ENCODE measurements at regions not wholly inside any gene's neighbourhood (a gene's known extent, or its start where the extent isn't known, plus 50 kb on each side); places are given as distances from the start of the nearest gene placed in this dataset.
A peak's percentile ranks its signal among the peaks of the same experiment; 100 is the strongest.
"Not testable (repeated sequence)": the region's sequence is repeated elsewhere in the genome, so short reads cannot be mapped to it uniquely, and the experiment has no call there.

DNA sequence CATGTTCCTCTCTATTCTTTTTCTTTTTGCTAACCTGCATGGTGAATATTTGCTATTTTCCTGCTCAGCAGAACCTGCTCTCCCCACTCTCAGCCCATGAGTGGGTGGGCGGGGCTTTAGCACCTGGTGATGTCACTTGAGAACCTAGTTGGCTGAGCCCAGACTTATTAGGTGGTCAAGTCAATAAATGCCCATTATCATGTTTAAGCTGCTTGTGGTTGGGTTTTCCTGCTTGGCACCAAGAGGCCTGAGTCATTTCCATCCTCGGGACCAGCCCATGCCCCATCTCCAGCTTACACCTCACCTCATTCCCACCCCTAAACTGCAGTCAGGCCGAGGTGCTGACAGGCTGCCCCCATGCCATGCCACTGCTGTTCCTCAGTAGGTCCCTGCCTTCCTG lies 226.6 kb downstream of the ANKRD30B start:
- ChIA-PET POLR2A (no interaction called here), CTCF (no interaction called here)
- H3K27me3 Mint-ChIP-seq: no peaks in the 10 kb centered on the region
- H3K36me3 Mint-ChIP-seq (ENCODE audit: low read depth): no peaks in the 10 kb centered on the region
- no peaks in the 10 kb centered on the region for H3K4me1 Mint-ChIP-seq
- no peak for DNase-seq
- H3K9me3 Mint-ChIP-seq: no peaks in the 10 kb centered on the region
- no peak overlapping the region for H3K4me3 Mint-ChIP-seq
- H3K27ac Mint-ChIP-seq: no peak overlapping the region

GRCh38 chr18:14975431-14975830 lies 227.5 kb downstream of the ANKRD30B start:
- Mint-ChIP-seq H3K9me3 (no peaks in the 10 kb centered on the region), H3K4me1 (no peaks in the 10 kb centered on the region), H3K27ac (no peak overlapping the region), H3K36me3 (ENCODE audit: low read depth) (no peaks in the 10 kb centered on the region), H3K4me3 (no peak overlapping the region), H3K27me3 (no peaks in the 10 kb centered on the region)
- DNase-seq: no peak
- ChIA-PET POLR2A (no interaction called here), CTCF (no interaction called here)

- H3K27ac Mint-ChIP-seq: no peak overlapping the region
- ChIA-PET CTCF (no interaction called here), POLR2A (no interaction called here)
- no peaks in the 10 kb centered on the region for H3K36me3 Mint-ChIP-seq (ENCODE audit: low read depth)
- no peak overlapping the region for H3K4me3 Mint-ChIP-seq
- H3K27me3 Mint-ChIP-seq: no peaks in the 10 kb centered on the region
- H3K4me1 Mint-ChIP-seq: no peaks in the 10 kb centered on the region
- peaks cover 2% of the 10 kb centered on the region for H3K9me3 Mint-ChIP-seq
- no peak for DNase-seq
These were observed 228.9 kb downstream of the ANKRD30B start for GRCh38 chr18:14976736-14977430.

DNA sequence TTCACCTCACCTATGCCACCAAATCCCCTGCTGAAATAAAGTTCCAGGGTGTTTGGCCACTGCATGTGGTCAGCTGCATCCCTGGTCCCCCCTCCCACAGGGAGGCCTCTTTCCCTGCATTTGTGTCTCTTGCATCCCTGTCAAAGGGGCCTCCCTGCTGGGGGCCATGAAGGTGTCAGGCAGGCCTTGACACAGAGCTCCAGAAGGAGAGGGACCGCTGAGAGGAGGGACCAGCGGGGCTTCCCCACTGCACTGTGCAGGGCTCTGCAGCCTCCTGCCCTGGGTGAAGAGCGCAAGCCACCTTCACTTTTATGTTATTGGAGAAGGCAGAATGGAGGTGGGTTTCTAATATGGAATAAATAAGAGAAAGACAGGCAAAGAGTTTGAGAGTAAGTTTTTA lies 230.2 kb downstream of the ANKRD30B start:
- POLR2A ChIA-PET: no interaction called here
- H3K27me3 Mint-ChIP-seq: no peaks in the 10 kb centered on the region
- peaks cover 2% of the 10 kb centered on the region for H3K9me3 Mint-ChIP-seq
- no peak for DNase-seq
- no peak overlapping the region for H3K4me3 Mint-ChIP-seq
- no peaks in the 10 kb centered on the region for H3K36me3 Mint-ChIP-seq (ENCODE audit: low read depth)
- no peaks in the 10 kb centered on the region for H3K4me1 Mint-ChIP-seq
- CTCF ChIA-PET: no interaction called here
- H3K27ac Mint-ChIP-seq: no peak overlapping the region

GRCh38 chr18:14978962-14979535 lies 231.1 kb downstream of the ANKRD30B start:
- ChIA-PET POLR2A (no interaction called here), CTCF (no interaction called here)
- DNase-seq: peak; percentile 15
- Mint-ChIP-seq H3K36me3 (ENCODE audit: low read depth) (no peaks in the 10 kb centered on the region), H3K4me3 (no peak overlapping the region), H3K4me1 (no peaks in the 10 kb centered on the region), H3K9me3 (peaks cover 2% of the 10 kb centered on the region), H3K27ac (no peak overlapping the region), H3K27me3 (no peaks in the 10 kb centered on the region)

- DNase-seq: no peak
- CTCF ChIA-PET: no interaction called here
- POLR2A ChIA-PET: no interaction called here
- Mint-ChIP-seq H3K27ac (no peak overlapping the region), H3K4me1 (no peaks in the 10 kb centered on the region), H3K9me3 (peaks cover 2% of the 10 kb centered on the region), H3K36me3 (ENCODE audit: low read depth) (no peaks in the 10 kb centered on the region), H3K27me3 (no peaks in the 10 kb centered on the region), H3K4me3 (no peak overlapping the region)
These were observed 231.9 kb downstream of the ANKRD30B start for GRCh38 chr18:14979875-14980274.

DNA sequence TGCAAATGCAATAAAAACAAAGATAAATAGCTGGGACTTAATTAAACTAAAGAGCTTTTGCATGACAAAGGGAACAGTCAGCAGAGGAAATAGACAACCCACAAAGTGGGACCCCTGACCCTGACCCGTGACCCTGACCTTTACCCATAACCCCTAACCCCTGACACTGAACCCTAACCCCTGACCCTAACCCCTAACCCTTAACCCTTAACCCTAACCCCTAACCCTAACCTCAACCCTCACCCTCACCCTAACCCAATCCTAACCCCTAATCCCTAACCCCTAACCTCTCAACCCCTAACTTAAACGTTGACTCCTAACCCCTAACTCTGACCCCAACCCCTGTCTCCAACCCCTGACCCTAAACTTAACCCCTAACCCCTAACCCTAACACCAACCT lies 236.6 kb downstream of the ANKRD30B start:
- CTCF ChIA-PET; H3K36me3 Mint-ChIP-seq (ENCODE audit: low read depth); POLR2A ChIA-PET; DNase-seq; H3K4me3 Mint-ChIP-seq; H3K27me3 Mint-ChIP-seq; H3K27ac Mint-ChIP-seq; H3K9me3 Mint-ChIP-seq; H3K4me1 Mint-ChIP-seq: not testable (repeated sequence)

DNA sequence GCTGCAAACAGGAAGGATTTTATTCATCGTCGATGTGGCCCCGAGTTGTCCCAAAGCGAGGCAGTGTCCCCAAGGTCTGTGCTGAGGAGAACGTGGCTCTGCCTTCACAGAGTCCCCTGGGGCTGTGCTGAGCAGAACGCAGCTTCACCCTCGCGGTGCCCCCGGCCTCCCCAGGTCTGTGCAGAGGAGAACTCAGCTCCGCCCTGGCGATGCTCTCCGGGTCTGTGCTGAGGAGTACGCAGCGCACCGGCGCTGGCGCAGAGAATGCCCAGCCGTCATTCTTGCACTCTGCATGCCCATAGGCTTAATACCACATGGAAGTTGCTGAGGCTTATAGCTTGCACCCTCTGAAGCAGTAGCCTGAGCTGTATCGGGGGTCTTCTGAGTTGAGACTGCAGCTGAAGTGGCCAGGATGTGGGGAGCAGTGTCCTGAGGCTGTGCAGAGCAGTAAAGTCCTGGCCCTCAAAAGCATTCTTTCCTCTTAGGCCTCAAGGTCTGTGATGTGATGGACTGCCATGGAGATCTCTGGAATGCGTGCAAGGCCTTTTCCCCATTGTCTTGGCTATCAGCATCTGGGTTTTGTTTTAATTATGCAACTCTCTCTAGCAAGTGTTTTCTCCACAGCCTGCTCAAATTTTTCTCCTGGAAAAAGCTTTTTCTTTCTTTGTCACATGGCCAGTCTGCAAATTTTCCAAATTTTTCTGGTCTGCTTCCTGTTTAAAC lies 237.5 kb downstream of the ANKRD30B start:
- DNase-seq; CTCF ChIA-PET; H3K9me3 Mint-ChIP-seq; H3K4me3 Mint-ChIP-seq; H3K27ac Mint-ChIP-seq; POLR2A ChIA-PET; H3K27me3 Mint-ChIP-seq; H3K36me3 Mint-ChIP-seq (ENCODE audit: low read depth); H3K4me1 Mint-ChIP-seq: not testable (repeated sequence)

DNA sequence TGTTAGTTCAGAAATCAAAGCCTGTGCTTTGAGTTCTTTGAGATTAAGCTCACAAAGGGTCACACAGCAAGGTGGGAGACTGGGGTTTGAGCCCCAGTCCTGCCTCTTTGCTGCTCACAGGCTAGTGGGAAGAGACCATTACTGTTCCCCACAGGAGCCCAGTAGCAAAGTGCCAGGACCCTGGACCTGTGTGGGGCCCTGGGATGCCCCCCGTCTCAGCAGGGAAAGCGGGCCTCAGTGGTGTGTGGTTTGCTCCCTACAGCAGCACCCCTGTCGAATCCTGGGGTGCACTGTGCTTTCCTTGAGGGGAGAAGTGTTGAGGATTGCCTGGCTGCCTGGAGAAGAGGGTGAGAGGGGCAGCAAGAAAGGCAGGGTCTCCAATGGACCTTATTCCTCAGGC lies 239.4 kb downstream of the ANKRD30B start:
- H3K36me3 Mint-ChIP-seq (ENCODE audit: low read depth); H3K9me3 Mint-ChIP-seq; H3K4me3 Mint-ChIP-seq; CTCF ChIA-PET; POLR2A ChIA-PET; DNase-seq; H3K27ac Mint-ChIP-seq; H3K4me1 Mint-ChIP-seq; H3K27me3 Mint-ChIP-seq: not testable (repeated sequence)

- H3K27ac Mint-ChIP-seq; H3K9me3 Mint-ChIP-seq; H3K4me1 Mint-ChIP-seq; CTCF ChIA-PET; DNase-seq; POLR2A ChIA-PET; H3K27me3 Mint-ChIP-seq; H3K4me3 Mint-ChIP-seq; H3K36me3 Mint-ChIP-seq (ENCODE audit: low read depth): not testable (repeated sequence)
These were observed 240.2 kb downstream of the ANKRD30B start for GRCh38 chr18:14987960-14988710.

GRCh38 chr18:14989569-14989968 lies 241.6 kb downstream of the ANKRD30B start:
- H3K36me3 Mint-ChIP-seq (ENCODE audit: low read depth); DNase-seq; H3K27me3 Mint-ChIP-seq; CTCF ChIA-PET; H3K4me3 Mint-ChIP-seq; H3K9me3 Mint-ChIP-seq; H3K27ac Mint-ChIP-seq; POLR2A ChIA-PET; H3K4me1 Mint-ChIP-seq: not testable (repeated sequence)

DNA sequence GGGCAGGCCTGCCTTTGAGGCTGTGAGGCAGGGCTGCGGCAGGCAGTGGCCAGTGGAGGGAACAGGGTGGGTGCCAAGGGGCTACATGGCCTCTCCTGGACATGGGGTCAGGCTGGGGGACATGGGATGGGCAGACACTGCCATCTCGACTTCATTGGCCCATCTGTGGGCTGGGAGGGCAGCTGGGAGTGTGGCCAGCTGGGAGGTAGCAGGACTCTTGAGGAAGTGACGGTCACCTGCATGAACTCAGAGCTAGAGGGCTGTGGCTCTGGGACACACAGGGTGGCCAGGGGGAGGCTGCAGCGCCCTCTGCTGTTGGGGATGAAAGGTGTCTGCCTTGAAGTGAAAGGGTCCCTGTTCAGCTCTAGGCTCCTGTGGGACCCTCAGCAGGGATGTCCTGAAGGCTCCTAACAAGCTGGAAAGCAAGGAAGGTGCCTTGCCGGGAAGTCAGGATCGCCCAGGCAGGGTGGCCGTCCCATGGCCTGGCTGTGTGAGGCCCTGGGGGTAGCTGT lies 244.0 kb downstream of the ANKRD30B start:
- DNase-seq; H3K4me1 Mint-ChIP-seq; H3K27ac Mint-ChIP-seq; H3K36me3 Mint-ChIP-seq (ENCODE audit: low read depth); H3K4me3 Mint-ChIP-seq; H3K9me3 Mint-ChIP-seq; H3K27me3 Mint-ChIP-seq; POLR2A ChIA-PET: not testable (repeated sequence)
- CTCF ChIA-PET: interaction anchor here (1.2 kb wide), 1 partner anchor 24 kb away, joined by 3 read pairs; no protein-coding TSS in a partner anchor

GRCh38 chr18:14992758-14993157 lies 244.8 kb downstream of the ANKRD30B start:
- CTCF ChIA-PET: interaction anchor here (1.2 kb wide), 1 partner anchor 24 kb away, joined by 3 read pairs; no protein-coding TSS in a partner anchor
- DNase-seq; H3K4me1 Mint-ChIP-seq; H3K27ac Mint-ChIP-seq; H3K4me3 Mint-ChIP-seq; H3K36me3 Mint-ChIP-seq (ENCODE audit: low read depth); H3K9me3 Mint-ChIP-seq; POLR2A ChIA-PET; H3K27me3 Mint-ChIP-seq: not testable (repeated sequence)

Data from activated CD4-positive, alpha-beta T cell treated with anti-CD3 and anti-CD28 coated beads, Interleukin-2, amount 10 ng/mL, durations not matched to agents 7 days and 5 days (primary cell).